NCI-H226 (cell line): ENCODE measurements at regions not wholly inside any gene's neighbourhood (a gene's known extent, or its start where the extent isn't known, plus 50 kb on each side); places are given as distances from the start of the nearest gene placed in this dataset.
"Not testable (repeated sequence)": the region's sequence is repeated elsewhere in the genome, so short reads cannot be mapped to it uniquely, and the experiment has no call there.

Experiments
- DNase-seq: peaks from one replicate; pipeline ENCODE4 v3.0.0-alpha.2; 2015

GRCh38 chr11:112310848-112311247 lies 50.2 kb upstream of the PLET1 start:
- DNase-seq, result no peak

- DNase-seq, result no peak
Measured at GRCh38 chr11:112315057-112315720, 54.5 kb upstream of the PLET1 start.

- DNase-seq, result no peak
Measured at GRCh38 chr11:112315861-112316739, 55.4 kb upstream of the PLET1 start.

GRCh38 chr11:112316971-112317370 lies 56.3 kb upstream of the PLET1 start:
- DNase-seq, result no peak

- DNase-seq, result peak; percentile 95
Measured at GRCh38 chr11:112318184-112318591, 57.5 kb upstream of the PLET1 start.

- DNase-seq, result no peak
Measured at GRCh38 chr11:112318661-112319060, 58.0 kb upstream of the PLET1 start.

GRCh38 chr11:112320668-112321067 lies 60.0 kb upstream of the PLET1 start:
- peak; percentile 31 for DNase-seq

GRCh38 chr11:112321501-112322172 lies 61.0 kb upstream of the PLET1 start:
- DNase-seq, result peak; percentile 93

- DNase-seq, result no peak
Measured at GRCh38 chr11:112322173-112322790, 61.6 kb upstream of the PLET1 start.

GRCh38 chr11:112334381-112334780 lies 73.7 kb upstream of the PLET1 start:
- no peak for DNase-seq

- DNase-seq, result no peak
Measured at GRCh38 chr11:112336356-112336886, 75.8 kb upstream of the PLET1 start.

GRCh38 chr11:112339566-112339965 lies 78.9 kb upstream of the PLET1 start:
- DNase-seq, result no peak

GRCh38 chr11:112343368-112344039 lies 82.8 kb upstream of the PLET1 start:
- DNase-seq, result no peak

- DNase-seq, result no peak
Measured at GRCh38 chr11:112344040-112344413, 83.4 kb upstream of the PLET1 start.

GRCh38 chr11:112345166-112345565 lies 84.5 kb upstream of the PLET1 start:
- no peak for DNase-seq

- DNase-seq, result no peak
Measured at GRCh38 chr11:112345706-112346105, 85.0 kb upstream of the PLET1 start.

- no peak for DNase-seq
Measured at GRCh38 chr11:112346586-112346985, 85.9 kb upstream of the PLET1 start.

GRCh38 chr11:112348480-112349029 lies 87.9 kb upstream of the PLET1 start:
- no peak for DNase-seq

- not testable (repeated sequence) for DNase-seq
Measured at GRCh38 chr11:112351423-112351822, 90.8 kb upstream of the PLET1 start.

- DNase-seq, result no peak
Measured at GRCh38 chr11:112352907-112353306, 92.2 kb upstream of the PLET1 start.

GRCh38 chr11:112354364-112354763 lies 93.7 kb upstream of the PLET1 start:
- no peak for DNase-seq

GRCh38 chr11:112355726-112356125 lies 95.1 kb upstream of the PLET1 start:
- peak; percentile 93 for DNase-seq
